GM12878 (cell line): ENCODE measurements at regions not wholly inside any gene's neighbourhood (a gene's known extent, or its start where the extent isn't known, plus 50 kb on each side); places are given as distances from the start of the nearest gene placed in this dataset.

Experiments
- BCLAF1 ChIP-seq: fragments of 450-650 bp; IDR thresholded peaks from 2 replicates; pipeline ENCODE4 v1.6.1; 2017; ENCODE audit warnings: antibody characterized with exemption, mild to moderate bottlenecking, moderate library complexity
- CHD2 ChIP-seq: IDR thresholded peaks from 2 replicates; pipeline ENCODE4 v1.6.1; 2011; ENCODE audit warnings: low read depth, low read length, improper control_type of control experiment, borderline replicate concordance
- EP300 ChIP-seq, 2 experiments: fragments of 150-350 bp in 1 of 2; IDR thresholded peaks; 2 replicates each; pipeline ENCODE4 v1.6.1; 2011 to 2012; ENCODE audit warnings: low read depth in 2 of 2, low read length in 2 of 2, borderline replicate concordance in 1 of 2, improper control_type of control experiment in 1 of 2, inconsistent platforms in 1 of 2; ENCODE audit not compliant: control insufficient read depth in 1 of 2
- GABPA ChIP-seq: IDR thresholded peaks from 2 replicates; pipeline ENCODE4 v1.6.1; 2014; ENCODE audit warnings: antibody characterized with exemption, low read depth, mild to moderate bottlenecking, inconsistent platforms
- IKZF1 ChIP-seq: fragments of 450-650 bp; conservative IDR thresholded peaks from 2 replicates; pipeline ENCODE4 v1.6.1; 2017; ENCODE audit warnings: antibody characterized with exemption, mild to moderate bottlenecking
- LARP7 ChIP-seq: fragments of 450-650 bp; IDR thresholded peaks from 2 replicates; pipeline ENCODE4 v1.6.1; 2017; ENCODE audit warnings: mild to moderate bottlenecking
- POLR2A ChIP-seq: IDR thresholded peaks from 2 replicates; pipeline ENCODE4 v1.6.1; 2011; ENCODE audit warnings: low read depth, mild to moderate bottlenecking, low read length
- SP1 ChIP-seq: IDR thresholded peaks from one replicate; pipeline ENCODE4 v1.6.1; 2011; ENCODE audit warnings: low read depth, low read length
- ZBTB33 ChIP-seq: fragments of 450-650 bp; IDR thresholded peaks from 2 replicates; pipeline ENCODE4 v1.6.1; 2017; ENCODE audit warnings: mild to moderate bottlenecking
- ZNF274 ChIP-seq: IDR thresholded peaks from one replicate; pipeline ENCODE4 v1.8.0; 2011; ENCODE audit not compliant: insufficient read length, insufficient read depth
- TF ChIP-seq, protein P1 (sequence below), 3 experiments: IDR thresholded peaks in 2 of 3; conservative IDR thresholded peaks in 1 of 3; 2 replicates each; pipeline ENCODE4 v1.5.1; 2011; ENCODE audit warnings: low read depth in 3 of 3, low read length in 3 of 3, mild to moderate bottlenecking in 3 of 3, control low read depth in 2 of 3, moderate library complexity in 2 of 3, inconsistent platforms in 1 of 3, mixed read lengths in 1 of 3; ENCODE audit not compliant: control insufficient read depth in 2 of 3, insufficient read depth in 1 of 3; ENCODE audit errors: extremely low read depth in 1 of 3
- TF ChIP-seq, protein P2 (sequence below): IDR thresholded peaks from 2 replicates; pipeline ENCODE4 v1.6.1; 2011; ENCODE audit warnings: low read depth, low read length, improper control_type of control experiment, borderline replicate concordance

- TF ChIP-seq, protein P1, sequence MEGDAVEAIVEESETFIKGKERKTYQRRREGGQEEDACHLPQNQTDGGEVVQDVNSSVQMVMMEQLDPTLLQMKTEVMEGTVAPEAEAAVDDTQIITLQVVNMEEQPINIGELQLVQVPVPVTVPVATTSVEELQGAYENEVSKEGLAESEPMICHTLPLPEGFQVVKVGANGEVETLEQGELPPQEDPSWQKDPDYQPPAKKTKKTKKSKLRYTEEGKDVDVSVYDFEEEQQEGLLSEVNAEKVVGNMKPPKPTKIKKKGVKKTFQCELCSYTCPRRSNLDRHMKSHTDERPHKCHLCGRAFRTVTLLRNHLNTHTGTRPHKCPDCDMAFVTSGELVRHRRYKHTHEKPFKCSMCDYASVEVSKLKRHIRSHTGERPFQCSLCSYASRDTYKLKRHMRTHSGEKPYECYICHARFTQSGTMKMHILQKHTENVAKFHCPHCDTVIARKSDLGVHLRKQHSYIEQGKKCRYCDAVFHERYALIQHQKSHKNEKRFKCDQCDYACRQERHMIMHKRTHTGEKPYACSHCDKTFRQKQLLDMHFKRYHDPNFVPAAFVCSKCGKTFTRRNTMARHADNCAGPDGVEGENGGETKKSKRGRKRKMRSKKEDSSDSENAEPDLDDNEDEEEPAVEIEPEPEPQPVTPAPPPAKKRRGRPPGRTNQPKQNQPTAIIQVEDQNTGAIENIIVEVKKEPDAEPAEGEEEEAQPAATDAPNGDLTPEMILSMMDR (IDR thresholded peaks at IDR 0.05 in 2 of 3, conservative IDR thresholded peaks at IDR 0.05 in 1 of 3; ENCODE audit: control insufficient read depth in 2 of 3, extremely low read depth in 1 of 3, insufficient read depth in 1 of 3, low read depth in 3 of 3, low read length in 3 of 3) = no peak
- no peak for TF ChIP-seq GABPA
- TF ChIP-seq SP1 = no peak
- no peak for TF ChIP-seq LARP7
- TF ChIP-seq, protein P2, sequence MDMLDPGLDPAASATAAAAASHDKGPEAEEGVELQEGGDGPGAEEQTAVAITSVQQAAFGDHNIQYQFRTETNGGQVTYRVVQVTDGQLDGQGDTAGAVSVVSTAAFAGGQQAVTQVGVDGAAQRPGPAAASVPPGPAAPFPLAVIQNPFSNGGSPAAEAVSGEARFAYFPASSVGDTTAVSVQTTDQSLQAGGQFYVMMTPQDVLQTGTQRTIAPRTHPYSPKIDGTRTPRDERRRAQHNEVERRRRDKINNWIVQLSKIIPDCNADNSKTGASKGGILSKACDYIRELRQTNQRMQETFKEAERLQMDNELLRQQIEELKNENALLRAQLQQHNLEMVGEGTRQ = no peak
- TF ChIP-seq ZBTB33 = no peak
- no peak for TF ChIP-seq ZNF274
- TF ChIP-seq POLR2A = no peak
- no peak for TF ChIP-seq BCLAF1
- TF ChIP-seq EP300 (IDR thresholded peaks at IDR 0.05; ENCODE audit: borderline replicate concordance in 1 of 2, control insufficient read depth in 1 of 2, low read depth in 2 of 2, low read length in 2 of 2) = no peak
- no peak for TF ChIP-seq IKZF1
- TF ChIP-seq CHD2 = no peak
Measured at GRCh38 chr18:70398076-70398475, 109.2 kb downstream of the SOCS6 start.
